H9 (cell line): ENCODE measurements at regions not wholly inside any gene's neighbourhood (a gene's known extent, or its start where the extent isn't known, plus 50 kb on each side); places are given as distances from the start of the nearest gene placed in this dataset.

Source experiments
- DNase-seq: peaks from one replicate; pipeline ENCODE4 v3.0.0-alpha.2; 2017
- H2AFZ ChIP-seq: one replicate; pipeline ENCODE4 v1.6.1; 2013; ENCODE audit warnings: mild to moderate bottlenecking, low read length, control low read depth, moderate library complexity
- H2AK5ac ChIP-seq: 2 replicates; pipeline ENCODE4 v1.6.1; 2013; ENCODE audit warnings: low read length, control low read depth, mixed read lengths; ENCODE audit not compliant: insufficient read length
- H2BK120ac ChIP-seq: one replicate; pipeline ENCODE4 v1.6.1; 2013; ENCODE audit warnings: low read depth, mild to moderate bottlenecking, low read length, control low read depth, inconsistent platforms; ENCODE audit not compliant: poor library complexity, severe bottlenecking
- H2BK12ac ChIP-seq: 2 replicates; pipeline ENCODE4 v1.6.1; 2013; ENCODE audit warnings: low read length, control low read depth, mixed read lengths, low read depth; ENCODE audit not compliant: insufficient read length
- H2BK15ac ChIP-seq: 2 replicates; pipeline ENCODE4 v1.6.1; 2013; ENCODE audit warnings: low read depth, low read length, control low read depth
- H2BK20ac ChIP-seq: one replicate; pipeline ENCODE4 v1.6.1; 2013; ENCODE audit warnings: low read depth, mild to moderate bottlenecking, low read length, control low read depth, inconsistent platforms; ENCODE audit not compliant: poor library complexity, severe bottlenecking
- H2BK5ac ChIP-seq: 2 replicates; pipeline ENCODE4 v1.6.1; 2013; ENCODE audit warnings: low read length, control low read depth, mixed read lengths; ENCODE audit not compliant: insufficient read length
- H3K14ac ChIP-seq: 2 replicates; pipeline ENCODE4 v1.6.1; 2013; ENCODE audit warnings: low read length, control low read depth; ENCODE audit not compliant: insufficient read depth
- H3K18ac ChIP-seq: 2 replicates; pipeline ENCODE4 v1.6.1; 2013; ENCODE audit warnings: low read depth, mild to moderate bottlenecking, mixed read lengths, low read length, control low read depth; ENCODE audit not compliant: insufficient read length
- H3K23ac ChIP-seq: 2 replicates; pipeline ENCODE4 v1.6.1; 2013; ENCODE audit warnings: low read length, control low read depth, mixed read lengths, low read depth; ENCODE audit not compliant: insufficient read length
- H3K23me2 ChIP-seq: 2 replicates; pipeline ENCODE4 v1.6.1; 2013; ENCODE audit warnings: low read depth, mild to moderate bottlenecking, mixed read lengths, low read length, control low read depth; ENCODE audit not compliant: insufficient read length, poor library complexity, severe bottlenecking
- H3K27ac ChIP-seq: 2 replicates; pipeline ENCODE4 v1.5.1; 2013; ENCODE audit warnings: low read length, control low read depth, mixed read lengths, low read depth; ENCODE audit not compliant: insufficient read length
- H3K27me3 ChIP-seq: 2 replicates; pipeline ENCODE4 v1.6.1; 2013; ENCODE audit warnings: low read length, control low read depth, inconsistent platforms; ENCODE audit not compliant: insufficient read depth
- H3K4ac ChIP-seq: 2 replicates; pipeline ENCODE4 v1.6.1; 2013; ENCODE audit warnings: low read depth, mild to moderate bottlenecking, control low read depth, inconsistent platforms, low read length, moderate library complexity
- H3K4me1 ChIP-seq: 2 replicates; pipeline ENCODE4 v1.6.1; 2013; ENCODE audit warnings: low read length, control low read depth, inconsistent platforms; ENCODE audit not compliant: insufficient read depth
- H3K4me2 ChIP-seq: 2 replicates; pipeline ENCODE4 v1.6.1; 2013; ENCODE audit warnings: low read length, control low read depth, mixed read lengths; ENCODE audit not compliant: insufficient read length, insufficient read depth
- H3K56ac ChIP-seq: 2 replicates; pipeline ENCODE4 v1.6.1; 2013; ENCODE audit warnings: low read depth, mild to moderate bottlenecking, mixed read lengths, low read length, control low read depth; ENCODE audit not compliant: insufficient read length
- H3K79me1 ChIP-seq: 2 replicates; pipeline ENCODE4 v1.6.1; 2013; ENCODE audit warnings: low read depth, mild to moderate bottlenecking, moderate library complexity, low read length, control low read depth, inconsistent platforms; ENCODE audit not compliant: insufficient read depth, poor library complexity, severe bottlenecking
- H3K79me2 ChIP-seq: 2 replicates; pipeline ENCODE4 v1.6.1; 2013; ENCODE audit warnings: low read length, control low read depth, inconsistent platforms; ENCODE audit not compliant: insufficient read depth
- H3K9ac ChIP-seq: 2 replicates; pipeline ENCODE4 v1.6.1; 2013; ENCODE audit warnings: low read length, control low read depth, mixed read lengths; ENCODE audit not compliant: insufficient read length; ENCODE audit errors: extremely low read depth
- H3K9me3 ChIP-seq: one replicate; pipeline ENCODE4 v1.6.1; 2013; ENCODE audit warnings: low read depth, low read length, inconsistent platforms; ENCODE audit not compliant: control insufficient read depth
- H3T11ph ChIP-seq: one replicate; pipeline ENCODE4 v1.6.1; 2013; ENCODE audit warnings: mild to moderate bottlenecking, low read length, control low read depth, inconsistent platforms
- H4K20me1 ChIP-seq: one replicate; pipeline ENCODE4 v1.6.1; 2013; ENCODE audit not compliant: control insufficient read depth, insufficient read length, insufficient read depth
- H4K5ac ChIP-seq: 2 replicates; pipeline ENCODE4 v1.6.1; 2013; ENCODE audit warnings: low read depth, mild to moderate bottlenecking, mixed read lengths, low read length, control low read depth; ENCODE audit not compliant: insufficient read length
- H4K8ac ChIP-seq: replicated peaks from 2 replicates; pipeline ENCODE4 v1.6.1; 2013; ENCODE audit warnings: low read length, control low read depth, mixed read lengths, low read depth; ENCODE audit not compliant: insufficient read length
- H4K91ac ChIP-seq: 2 replicates; pipeline ENCODE4 v1.6.1; 2013; ENCODE audit warnings: low read depth, mild to moderate bottlenecking, moderate library complexity, mixed read lengths, low read length, control low read depth; ENCODE audit not compliant: insufficient read length
- H3K27ac Mint-ChIP-seq, 3 experiments: 2 replicates in 2 of 3; 3 replicates in 1 of 3; pipeline ENCODE4 v1.8.0; 2020 to 2021; ENCODE audit warnings: mixed read lengths in 3 of 3, mild to moderate bottlenecking in 1 of 3, moderate library complexity in 1 of 3
- H3K27me3 Mint-ChIP-seq: 2 replicates; pipeline ENCODE4 v1.8.0; 2021; ENCODE audit warnings: low read depth, mild to moderate bottlenecking, moderate library complexity, mixed read lengths
- H3K36me3 Mint-ChIP-seq, 3 experiments: 2 replicates in 2 of 3; 3 replicates in 1 of 3; pipeline ENCODE4 v1.8.0; 2020 to 2021; ENCODE audit warnings: low read depth in 3 of 3, mixed read lengths in 3 of 3; ENCODE audit not compliant: insufficient read depth in 1 of 3
- H3K4me1 Mint-ChIP-seq, 2 experiments: 2 replicates each; pipeline ENCODE4 v1.8.0; 2020; ENCODE audit warnings: mixed read lengths in 2 of 2
- H3K4me3 Mint-ChIP-seq, 2 experiments: 2 replicates in 1 of 2; 3 replicates in 1 of 2; pipeline ENCODE4 v1.8.0; 2020 to 2021; ENCODE audit warnings: mild to moderate bottlenecking in 2 of 2, mixed read lengths in 2 of 2, moderate library complexity in 1 of 2
- H3K9me3 Mint-ChIP-seq, 2 experiments: 2 replicates in 1 of 2; 3 replicates in 1 of 2; pipeline ENCODE4 v1.8.0; 2020; ENCODE audit warnings: mild to moderate bottlenecking in 2 of 2, mixed read lengths in 2 of 2, moderate library complexity in 1 of 2
- WGBS: extraction: QIAGEN DNeasy Blood & Tissue Kit; methylation state at CpG from one replicate; pipeline ENCODE4 v1.1.7; 2013; ENCODE audit warnings: missing lambda C conversion rate, low lambda C conversion rate, mixed read lengths; ENCODE audit not compliant: insufficient read length; ENCODE audit errors: extremely low coverage; 5-methylcytosine and 5-hydroxymethylcytosine counted together
- TF ChIP-seq, protein P1 (sequence below): fragments of 200-600 bp; sonication (generic); conservative IDR thresholded peaks from 3 replicates; pipeline ENCODE4 v1.8.0; 2021; ENCODE audit warnings: antibody characterized with exemption, mild to moderate bottlenecking

DNA sequence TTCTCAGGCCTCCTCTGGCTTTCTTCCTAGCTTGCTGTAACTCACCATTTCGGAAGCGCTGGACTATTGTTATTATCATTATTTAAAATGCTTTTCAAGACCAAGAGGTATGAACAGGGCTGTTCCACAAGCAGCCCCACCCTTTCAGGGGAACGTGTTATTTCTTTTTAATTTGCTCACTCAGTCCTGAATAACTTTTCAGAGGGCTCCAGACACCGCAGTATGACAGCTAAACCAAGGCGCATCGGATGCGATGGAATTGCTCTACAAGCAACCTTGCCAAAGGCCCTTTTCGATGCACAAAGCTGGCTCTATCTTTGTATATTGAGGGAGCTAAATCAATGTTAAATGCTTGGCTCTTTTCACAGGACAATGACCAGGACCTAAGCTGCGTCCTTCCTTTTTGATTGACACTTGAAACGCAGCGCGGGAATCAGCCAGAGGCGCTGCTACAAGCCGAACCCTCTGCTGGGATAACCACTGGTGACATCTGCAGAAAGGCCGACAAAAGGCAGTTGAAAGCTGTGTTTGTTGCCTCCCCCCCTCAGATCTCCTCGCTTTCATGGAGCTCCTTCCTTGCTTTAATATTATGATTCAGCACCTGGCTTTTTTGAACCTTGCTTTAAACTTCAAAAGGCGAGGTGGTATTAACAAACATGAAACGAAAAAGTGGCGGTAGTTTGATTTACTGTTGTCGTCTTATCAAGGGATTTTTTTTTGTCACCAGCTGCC lies 204.7 kb upstream of the PROX1 start:
- Histone ChIP-seq H2BK5ac (no peak overlapping the region), H3K27me3 (no peaks in the 10 kb centered on the region), H4K20me1 (no peaks in the 10 kb centered on the region), H2BK15ac (no peak overlapping the region), H4K91ac (no peak overlapping the region), H3K79me2 (no peaks in the 10 kb centered on the region), H3K4ac (no peak overlapping the region), H3K23me2 (no peaks in the 10 kb centered on the region), H3K9me3 (no peaks in the 10 kb centered on the region), H3K56ac (no peak overlapping the region), H3K79me1 (no peaks in the 10 kb centered on the region), H2BK20ac (no peak overlapping the region), H2BK12ac (no peak overlapping the region), H3K4me2 (no peak overlapping the region), H3K18ac (no peak overlapping the region), H3K27ac (no peak overlapping the region), H3K4me1 (no peaks in the 10 kb centered on the region; the same call in 1 of the 2 replicates), H3T11ph (no peak overlapping the region), H3K14ac (no peak overlapping the region), H3K9ac (no peak overlapping the region), H2AK5ac (no peak overlapping the region), H4K5ac (no peak overlapping the region), H4K8ac (no peak overlapping the region), H3K23ac (no peak overlapping the region), H2BK120ac (no peak overlapping the region), H2AFZ (no peak overlapping the region)
- Mint-ChIP-seq H3K27ac (no peak overlapping the region), H3K4me3 (no peak overlapping the region), H3K27me3 (peaks cover 2% of the 10 kb centered on the region; the same call in 1 of the 2 replicates), H3K9me3 (no peaks in the 10 kb centered on the region), H3K4me1 (peaks cover 0 to 2% of the 10 kb centered on the region in 2 experiments; a peak in 1 of 4 replicates), H3K36me3 (no peaks in the 10 kb centered on the region)
- TF ChIP-seq, protein P1, sequence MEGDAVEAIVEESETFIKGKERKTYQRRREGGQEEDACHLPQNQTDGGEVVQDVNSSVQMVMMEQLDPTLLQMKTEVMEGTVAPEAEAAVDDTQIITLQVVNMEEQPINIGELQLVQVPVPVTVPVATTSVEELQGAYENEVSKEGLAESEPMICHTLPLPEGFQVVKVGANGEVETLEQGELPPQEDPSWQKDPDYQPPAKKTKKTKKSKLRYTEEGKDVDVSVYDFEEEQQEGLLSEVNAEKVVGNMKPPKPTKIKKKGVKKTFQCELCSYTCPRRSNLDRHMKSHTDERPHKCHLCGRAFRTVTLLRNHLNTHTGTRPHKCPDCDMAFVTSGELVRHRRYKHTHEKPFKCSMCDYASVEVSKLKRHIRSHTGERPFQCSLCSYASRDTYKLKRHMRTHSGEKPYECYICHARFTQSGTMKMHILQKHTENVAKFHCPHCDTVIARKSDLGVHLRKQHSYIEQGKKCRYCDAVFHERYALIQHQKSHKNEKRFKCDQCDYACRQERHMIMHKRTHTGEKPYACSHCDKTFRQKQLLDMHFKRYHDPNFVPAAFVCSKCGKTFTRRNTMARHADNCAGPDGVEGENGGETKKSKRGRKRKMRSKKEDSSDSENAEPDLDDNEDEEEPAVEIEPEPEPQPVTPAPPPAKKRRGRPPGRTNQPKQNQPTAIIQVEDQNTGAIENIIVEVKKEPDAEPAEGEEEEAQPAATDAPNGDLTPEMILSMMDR = no peak
- no peak for DNase-seq
- no CpG with 5 or more reads among the region's 20 CpGs for WGBS
